ENCODE measurements at regions not wholly inside any gene's neighbourhood (a gene's known extent, or its start where the extent isn't known, plus 50 kb on each side); places are given as distances from the start of the nearest gene placed in this dataset.

DNA sequence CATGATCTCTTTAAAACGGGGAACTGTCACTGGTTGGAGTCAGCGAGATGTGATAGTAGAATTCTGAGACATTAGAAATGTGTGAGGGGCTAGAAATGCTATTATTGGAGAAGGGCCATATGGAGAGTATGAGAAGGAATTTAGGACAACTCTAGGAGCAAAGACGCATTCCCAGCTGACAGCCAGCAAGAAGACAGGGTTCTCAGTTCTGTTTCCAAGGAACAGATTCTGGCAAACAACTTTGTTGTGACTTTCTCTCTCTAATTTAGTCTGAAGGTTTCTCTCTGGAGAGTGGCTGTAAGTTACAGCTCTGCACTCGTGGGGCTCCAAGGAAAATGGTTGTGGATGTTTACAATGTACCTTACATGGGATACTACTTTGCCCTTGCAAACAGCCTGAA, 876.3 kb downstream of the FAM181B start:
- POLR2A ChIA-PET, result no interaction called here
- Histone ChIP-seq H3K4me2 (ENCODE audit: low read depth, low read length) (no peak overlapping the region), H3K9me3 (ENCODE audit: low read length) (no peaks in the 10 kb centered on the region), H3K4me1 (ENCODE audit: insufficient read depth, low read length) (no peaks in the 10 kb centered on the region), H4K20me1 (ENCODE audit: insufficient read depth, low read length) (no peaks in the 10 kb centered on the region), H3K27ac (ENCODE audit: extremely low read length, insufficient read depth, low read length) (no peak overlapping the region), H3K36me3 (replicated peaks in 1 of 2; ENCODE audit: control insufficient read depth in 1 of 2, insufficient read depth in 2 of 2, low read length in 2 of 2) (no peaks in the 10 kb centered on the region), H3K27me3 (ENCODE audit: control insufficient read depth in 1 of 2, insufficient read depth in 2 of 2, low read length in 2 of 2) (no peaks in the 10 kb centered on the region), H2AFZ (ENCODE audit: low read length) (no peak overlapping the region), H3K4me3 (replicated peaks in 1 of 3; ENCODE audit: insufficient read depth in 1 of 3, low read depth in 2 of 3, low read length in 3 of 3) (no peak overlapping the region), H3K79me2 (ENCODE audit: insufficient read depth, low read length) (no peaks in the 10 kb centered on the region), H3K9ac (ENCODE audit: insufficient read depth, low read depth, low read length) (no peak overlapping the region)
- in situ Hi-C loops (cut with HindIII; ENCODE audit: extremely low pct_ligation_motif_present, low pct_unique_long_range_greater_than_20kb), result no loop called here
- TF ChIP-seq ZNF17 (CRISPR knock-in tag; IDR thresholded peaks at IDR 0.05), result no peak
- no peak for DNase-seq (ENCODE audit: low spot score)
- WGBS (ENCODE audit: low lambda C conversion rate), result 4% methylated on average over 4 of the region's 4 CpGs
- no TSS peak for BruUV-seq (replicated peaks)
- intact Hi-C loops (cut with micrococcal nuclease; ENCODE audit: unreplicated experiment), result no loop called here
- FAIRE-seq, result no peak
- ATAC-seq, result no peak
- CTCF ChIA-PET (ENCODE audit: low intra/inter-chr PET ratio, low total read pairs), result no interaction called here

DNA sequence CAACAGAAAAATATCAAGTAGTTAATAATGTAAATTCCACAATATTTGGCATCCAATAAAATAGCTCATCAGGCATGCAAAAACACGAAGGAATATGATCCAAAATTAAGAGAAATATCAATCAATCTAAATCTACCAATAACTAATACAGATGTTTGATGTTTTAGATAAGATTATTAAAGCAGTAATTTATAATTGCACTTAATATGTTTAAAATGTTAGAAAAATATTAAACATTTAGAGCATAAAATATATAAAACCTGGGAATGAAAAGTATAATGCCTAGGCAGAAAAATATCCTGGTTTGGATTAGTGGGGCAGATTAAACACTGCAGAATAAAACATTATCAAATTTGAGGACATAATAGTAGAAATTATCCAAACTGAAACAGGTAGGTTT, 879.9 kb downstream of the FAM181B start:
- BruUV-seq (replicated peaks), result no TSS peak
- no peak overlapping the region for H3K4me2 ChIP-seq (ENCODE audit: low read depth, low read length)
- H3K36me3 ChIP-seq (replicated peaks in 1 of 2; ENCODE audit: control insufficient read depth in 1 of 2, insufficient read depth in 2 of 2, low read length in 2 of 2), result no peaks in the 10 kb centered on the region
- no peak overlapping the region for H3K27ac ChIP-seq (ENCODE audit: extremely low read length, insufficient read depth, low read length)
- no peaks in the 10 kb centered on the region for H4K20me1 ChIP-seq (ENCODE audit: insufficient read depth, low read length)
- no peaks in the 10 kb centered on the region for H3K79me2 ChIP-seq (ENCODE audit: insufficient read depth, low read length)
- H3K9ac ChIP-seq (ENCODE audit: insufficient read depth, low read depth, low read length), result no peak overlapping the region
- FAIRE-seq (no peak), DNase-seq (ENCODE audit: low spot score) (no peak), ATAC-seq (no peak)
- H2AFZ ChIP-seq (ENCODE audit: low read length), result no peak overlapping the region
- no peaks in the 10 kb centered on the region for H3K4me1 ChIP-seq (ENCODE audit: insufficient read depth, low read length)
- H3K4me3 ChIP-seq (replicated peaks in 1 of 3; ENCODE audit: insufficient read depth in 1 of 3, low read depth in 2 of 3, low read length in 3 of 3), result no peak overlapping the region
- POLR2A ChIA-PET, result no interaction called here
- H3K9me3 ChIP-seq (ENCODE audit: low read length), result no peaks in the 10 kb centered on the region
- intact Hi-C loops (cut with micrococcal nuclease; ENCODE audit: unreplicated experiment), result no loop called here
- H3K27me3 ChIP-seq (ENCODE audit: control insufficient read depth in 1 of 2, insufficient read depth in 2 of 2, low read length in 2 of 2), result no peaks in the 10 kb centered on the region
- in situ Hi-C loops (cut with HindIII; ENCODE audit: extremely low pct_ligation_motif_present, low pct_unique_long_range_greater_than_20kb), result no loop called here
- 0% methylated on average over 1 of the region's 1 CpG for WGBS (ENCODE audit: low lambda C conversion rate)
- CTCF ChIA-PET (ENCODE audit: low intra/inter-chr PET ratio, low total read pairs), result no interaction called here
- TF ChIP-seq SUZ12 (IDR thresholded peaks at IDR 0.05; ENCODE audit: low read depth, low read length) (no peak), SIX1 (CRISPR knock-in tag; IDR thresholded peaks at IDR 0.05; ENCODE audit: borderline replicate concordance) (no peak), ZNF703 (CRISPR knock-in tag; IDR thresholded peaks at IDR 0.05; ENCODE audit: borderline replicate concordance) (no peak), ATF7-NPFF (CRISPR knock-in tag; IDR thresholded peaks at IDR 0.05; ENCODE audit: low read depth) (no peak), ZNF253 (CRISPR knock-in tag; IDR thresholded peaks at IDR 0.05; ENCODE audit: borderline replicate concordance) (no peak), ZNF101 (CRISPR knock-in tag; IDR thresholded peaks at IDR 0.05; ENCODE audit: borderline replicate concordance, low read depth) (no peak), ZNF256 (CRISPR knock-in tag; conservative IDR thresholded peaks at IDR 0.05) (no peak), ATAD3A (CRISPR knock-in tag; IDR thresholded peaks at IDR 0.05) (no peak), ZNF790 (CRISPR knock-in tag; IDR thresholded peaks at IDR 0.05; ENCODE audit: borderline replicate concordance) (no peak), ZNF326 (CRISPR knock-in tag; IDR thresholded peaks at IDR 0.05; ENCODE audit: borderline replicate concordance) (no peak)
- TF ChIP-seq, protein P1, sequence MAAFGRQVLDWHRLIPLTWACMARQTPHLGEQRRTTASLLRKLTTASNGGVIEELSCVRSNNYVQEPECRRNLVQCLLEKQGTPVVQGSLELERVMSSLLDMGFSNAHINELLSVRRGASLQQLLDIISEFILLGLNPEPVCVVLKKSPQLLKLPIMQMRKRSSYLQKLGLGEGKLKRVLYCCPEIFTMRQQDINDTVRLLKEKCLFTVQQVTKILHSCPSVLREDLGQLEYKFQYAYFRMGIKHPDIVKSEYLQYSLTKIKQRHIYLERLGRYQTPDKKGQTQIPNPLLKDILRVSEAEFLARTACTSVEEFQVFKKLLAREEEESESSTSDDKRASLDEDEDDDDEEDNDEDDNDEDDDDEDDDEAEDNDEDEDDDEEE (CRISPR knock-in tag; IDR thresholded peaks at IDR 0.05), result no peak
- TF ChIP-seq, protein P2, sequence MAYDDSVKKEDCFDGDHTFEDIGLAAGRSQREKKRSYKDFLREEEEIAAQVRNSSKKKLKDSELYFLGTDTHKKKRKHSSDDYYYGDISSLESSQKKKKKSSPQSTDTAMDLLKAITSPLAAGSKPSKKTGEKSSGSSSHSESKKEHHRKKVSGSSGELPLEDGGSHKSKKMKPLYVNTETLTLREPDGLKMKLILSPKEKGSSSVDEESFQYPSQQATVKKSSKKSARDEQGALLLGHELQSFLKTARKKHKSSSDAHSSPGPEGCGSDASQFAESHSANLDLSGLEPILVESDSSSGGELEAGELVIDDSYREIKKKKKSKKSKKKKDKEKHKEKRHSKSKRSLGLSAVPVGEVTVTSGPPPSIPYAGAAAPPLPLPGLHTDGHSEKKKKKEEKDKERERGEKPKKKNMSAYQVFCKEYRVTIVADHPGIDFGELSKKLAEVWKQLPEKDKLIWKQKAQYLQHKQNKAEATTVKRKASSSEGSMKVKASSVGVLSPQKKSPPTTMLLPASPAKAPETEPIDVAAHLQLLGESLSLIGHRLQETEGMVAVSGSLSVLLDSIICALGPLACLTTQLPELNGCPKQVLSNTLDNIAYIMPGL (CRISPR knock-in tag; IDR thresholded peaks at IDR 0.05; ENCODE audit: borderline replicate concordance in 1 of 2, low read depth in 1 of 2), result no peak
- TF ChIP-seq, protein P3, sequence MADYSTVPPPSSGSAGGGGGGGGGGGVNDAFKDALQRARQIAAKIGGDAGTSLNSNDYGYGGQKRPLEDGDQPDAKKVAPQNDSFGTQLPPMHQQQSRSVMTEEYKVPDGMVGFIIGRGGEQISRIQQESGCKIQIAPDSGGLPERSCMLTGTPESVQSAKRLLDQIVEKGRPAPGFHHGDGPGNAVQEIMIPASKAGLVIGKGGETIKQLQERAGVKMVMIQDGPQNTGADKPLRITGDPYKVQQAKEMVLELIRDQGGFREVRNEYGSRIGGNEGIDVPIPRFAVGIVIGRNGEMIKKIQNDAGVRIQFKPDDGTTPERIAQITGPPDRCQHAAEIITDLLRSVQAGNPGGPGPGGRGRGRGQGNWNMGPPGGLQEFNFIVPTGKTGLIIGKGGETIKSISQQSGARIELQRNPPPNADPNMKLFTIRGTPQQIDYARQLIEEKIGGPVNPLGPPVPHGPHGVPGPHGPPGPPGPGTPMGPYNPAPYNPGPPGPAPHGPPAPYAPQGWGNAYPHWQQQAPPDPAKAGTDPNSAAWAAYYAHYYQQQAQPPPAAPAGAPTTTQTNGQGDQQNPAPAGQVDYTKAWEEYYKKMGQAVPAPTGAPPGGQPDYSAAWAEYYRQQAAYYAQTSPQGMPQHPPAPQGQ (CRISPR knock-in tag; IDR thresholded peaks at IDR 0.05; ENCODE audit: borderline replicate concordance), result no peak
